ENCODE measurements at regions not wholly inside any gene's neighbourhood (a gene's known extent, or its start where the extent isn't known, plus 50 kb on each side); places are given as distances from the start of the nearest gene placed in this dataset.

- no peak overlapping the region for H3K27ac Mint-ChIP-seq
- H3K27me3 Mint-ChIP-seq (ENCODE audit: insufficient read depth, low read depth), result peaks cover 2% of the 10 kb centered on the region
- Histone ChIP-seq H3K9me3 (ENCODE audit: low read depth) (no peaks in the 10 kb centered on the region), H3K4me3 (no peak overlapping the region), H3K4me1 (no peaks in the 10 kb centered on the region), H3K27me3 (no peaks in the 10 kb centered on the region), H3F3A (ENCODE audit: low read depth) (no peaks in the 10 kb centered on the region), H3K36me3 (no peaks in the 10 kb centered on the region), H3K27ac (no peak overlapping the region), H2AFZ (replicated peaks) (no peak overlapping the region), H3K79me2 (ENCODE audit: low read depth) (no peaks in the 10 kb centered on the region), H4K20me1 (ENCODE audit: low read depth) (no peaks in the 10 kb centered on the region), H3K9ac (no peak overlapping the region), H3K4me2 (no peak overlapping the region)
- no peaks in the 10 kb centered on the region for H3K9me3 Mint-ChIP-seq
- H3K36me3 Mint-ChIP-seq, result no peaks in the 10 kb centered on the region
- no peak for DNase-seq (ENCODE audit: low spot score)
- TF ChIP-seq EZH2phosphoT487 (IDR thresholded peaks at IDR 0.05), result no peak
- TF ChIP-seq CTCF (IDR thresholded peaks at IDR 0.05), result no peak
- TF ChIP-seq EZH2 (IDR thresholded peaks at IDR 0.05), result no peak
- no peak overlapping the region for H3K4me3 Mint-ChIP-seq
- H3K4me1 Mint-ChIP-seq, result no peaks in the 10 kb centered on the region
Observed at GRCh38 chr2:224309176-224309575, 92.7 kb downstream of the FAM124B start.

- peaks cover 2% of the 10 kb centered on the region for H3K27me3 Mint-ChIP-seq (ENCODE audit: insufficient read depth, low read depth)
- no peaks in the 10 kb centered on the region for H3K9me3 Mint-ChIP-seq
- Histone ChIP-seq H3K4me1 (no peaks in the 10 kb centered on the region), H2AFZ (replicated peaks) (no peak overlapping the region), H3K4me2 (no peak overlapping the region), H3K27ac (no peak overlapping the region), H3F3A (ENCODE audit: low read depth) (no peaks in the 10 kb centered on the region), H3K9me3 (ENCODE audit: low read depth) (no peaks in the 10 kb centered on the region), H3K4me3 (no peak overlapping the region), H3K9ac (no peak overlapping the region), H3K27me3 (no peaks in the 10 kb centered on the region), H3K36me3 (no peaks in the 10 kb centered on the region), H3K79me2 (ENCODE audit: low read depth) (no peaks in the 10 kb centered on the region), H4K20me1 (ENCODE audit: low read depth) (no peaks in the 10 kb centered on the region)
- H3K4me1 Mint-ChIP-seq, result no peaks in the 10 kb centered on the region
- H3K4me3 Mint-ChIP-seq, result no peak overlapping the region
- no peak for DNase-seq (ENCODE audit: low spot score)
- H3K36me3 Mint-ChIP-seq, result no peaks in the 10 kb centered on the region
- H3K27ac Mint-ChIP-seq, result no peak overlapping the region
- TF ChIP-seq EZH2phosphoT487 (IDR thresholded peaks at IDR 0.05) (no peak), CTCF (IDR thresholded peaks at IDR 0.05) (no peak), EZH2 (IDR thresholded peaks at IDR 0.05) (no peak)
Observed at GRCh38 chr2:224308272-224308911, 93.5 kb downstream of the FAM124B start.

- no peak overlapping the region for H2AFZ ChIP-seq (replicated peaks)
- no peaks in the 10 kb centered on the region for H3K27me3 ChIP-seq
- Mint-ChIP-seq H3K4me1 (peaks cover 8% of the 10 kb centered on the region), H3K9me3 (no peaks in the 10 kb centered on the region), H3K4me3 (no peak overlapping the region), H3K36me3 (no peaks in the 10 kb centered on the region), H3K27ac (no peak overlapping the region), H3K27me3 (ENCODE audit: insufficient read depth, low read depth) (peaks cover 2% of the 10 kb centered on the region)
- no peak overlapping the region for H3K4me3 ChIP-seq
- H4K20me1 ChIP-seq (ENCODE audit: low read depth), result no peaks in the 10 kb centered on the region
- no peaks in the 10 kb centered on the region for H3K4me1 ChIP-seq
- no peaks in the 10 kb centered on the region for H3K79me2 ChIP-seq (ENCODE audit: low read depth)
- TF ChIP-seq EZH2 (IDR thresholded peaks at IDR 0.05) (no peak), CTCF (IDR thresholded peaks at IDR 0.05) (no peak), EZH2phosphoT487 (IDR thresholded peaks at IDR 0.05) (no peak)
- no peaks in the 10 kb centered on the region for H3K36me3 ChIP-seq
- no peak overlapping the region for H3K27ac ChIP-seq
- DNase-seq (ENCODE audit: low spot score), result no peak
- H3F3A ChIP-seq (ENCODE audit: low read depth), result no peaks in the 10 kb centered on the region
- H3K4me2 ChIP-seq, result no peak overlapping the region
- no peak overlapping the region for H3K9ac ChIP-seq
- H3K9me3 ChIP-seq (ENCODE audit: low read depth), result no peaks in the 10 kb centered on the region
Observed at GRCh38 chr2:224302952-224303351, 99.0 kb downstream of the FAM124B start.
